CD14-positive monocyte (primary cell): ENCODE measurements at regions not wholly inside any gene's neighbourhood (a gene's known extent, or its start where the extent isn't known, plus 50 kb on each side); places are given as distances from the start of the nearest gene placed in this dataset.

Experiments used
- DNase-seq, 3 donors: peaks; one replicate each; pipeline ENCODE4 v3.0.0-alpha.2; 2011 to 2022
- H2AFZ ChIP-seq: 2 replicates; pipeline ENCODE4 v1.6.0; 2012; ENCODE audit warnings: mild to moderate bottlenecking, low read depth, low read length, inconsistent platforms; ENCODE audit not compliant: insufficient read depth, poor library complexity, severe bottlenecking
- H3K27ac ChIP-seq, 2 donors: 1 replicate in 1 of 2; 2 replicates in 1 of 2; pipeline ENCODE4 v1.5.1; 2012 to 2013; ENCODE audit warnings: low read length in 2 of 2, control low read depth in 1 of 2, inconsistent platforms in 1 of 2, low read depth in 1 of 2, mild to moderate bottlenecking in 1 of 2
- H3K27me3 ChIP-seq, 2 donors: one replicate each; pipeline versions ENCODE4 v1.6.0 to v1.6.1; 2011 to 2013; ENCODE audit warnings: low read length in 2 of 2; ENCODE audit not compliant: control insufficient read depth in 2 of 2, insufficient read depth in 2 of 2
- H3K36me3 ChIP-seq, 2 donors: replicated peaks in 1 of 2; 1 replicate in 1 of 2; 2 replicates in 1 of 2; pipeline versions ENCODE4 v1.5.1 to v1.6.1; 2012 to 2013; ENCODE audit warnings: low read length in 2 of 2, control low read depth in 1 of 2, inconsistent platforms in 1 of 2, mild to moderate bottlenecking in 1 of 2; ENCODE audit not compliant: insufficient read depth in 2 of 2, control insufficient read depth in 1 of 2
- H3K4me1 ChIP-seq, 2 donors: 1 replicate in 1 of 2; 2 replicates in 1 of 2; pipeline versions ENCODE4 v1.5.1 to v1.6.1; 2012 to 2013; ENCODE audit warnings: low read length in 2 of 2, control low read depth in 1 of 2, inconsistent platforms in 1 of 2, mild to moderate bottlenecking in 1 of 2, moderate library complexity in 1 of 2; ENCODE audit not compliant: insufficient read depth in 2 of 2, control insufficient read depth in 1 of 2
- H3K4me2 ChIP-seq: replicated peaks from 2 replicates; pipeline ENCODE3; 2012; ENCODE audit warnings: low read length, moderate library complexity, mild to moderate bottlenecking; ENCODE audit not compliant: poor library complexity, severe bottlenecking; ENCODE audit errors: extremely low read depth
- H3K4me3 ChIP-seq, 3 experiments: fragments of 200-600 bp in 1 of 3; sonication (generic) in 1 of 3; replicated peaks in 1 of 3; 1 replicate in 2 of 3; 2 replicates in 1 of 3; pipeline ENCODE4 v1.5.1; 2011 to 2013; ENCODE audit warnings: low read length in 3 of 3, mild to moderate bottlenecking in 3 of 3, control low read depth in 2 of 3, low read depth in 2 of 3, inconsistent platforms in 1 of 3, moderate library complexity in 1 of 3
- H3K79me2 ChIP-seq: 2 replicates; pipeline ENCODE4 v1.6.0; 2012; ENCODE audit warnings: mild to moderate bottlenecking, control low read depth, inconsistent platforms, low read length, moderate library complexity; ENCODE audit not compliant: insufficient read depth
- H3K9ac ChIP-seq: 2 replicates; pipeline ENCODE4 v1.6.0; 2017; ENCODE audit warnings: low read length, mild to moderate bottlenecking; ENCODE audit not compliant: insufficient read depth, poor library complexity, severe bottlenecking
- H3K9me3 ChIP-seq, 2 donors: replicated peaks in 1 of 2; 1 replicate in 1 of 2; 2 replicates in 1 of 2; pipeline versions ENCODE4 v1.5.1 to v1.6.1; 2012 to 2013; ENCODE audit warnings: low read length in 2 of 2, control low read depth in 1 of 2; ENCODE audit not compliant: control insufficient read depth in 1 of 2, insufficient read depth in 1 of 2
- H4K20me1 ChIP-seq: 2 replicates; pipeline ENCODE4 v1.6.0; 2012; ENCODE audit warnings: mild to moderate bottlenecking, low read length, control low read depth, moderate library complexity; ENCODE audit not compliant: insufficient read depth
- H3K27ac Mint-ChIP-seq, 7 donors: one replicate each; pipeline ENCODE4 v1.8.0; 2020; ENCODE audit warnings: mild to moderate bottlenecking in 7 of 7, mixed read lengths in 7 of 7, moderate library complexity in 6 of 7, inconsistent platforms in 2 of 7
- H3K27me3 Mint-ChIP-seq, 3 donors: one replicate each; pipeline ENCODE4 v1.8.0; 2021 to 2022; ENCODE audit warnings: low read depth in 3 of 3, mild to moderate bottlenecking in 3 of 3, mixed read lengths in 3 of 3, moderate library complexity in 3 of 3, inconsistent platforms in 1 of 3
- H3K36me3 Mint-ChIP-seq, 2 donors: one replicate each; pipeline ENCODE4 v1.8.0; 2020; ENCODE audit warnings: mixed read lengths in 2 of 2, inconsistent platforms in 1 of 2, mild to moderate bottlenecking in 1 of 2
- H3K4me1 Mint-ChIP-seq: one replicate; pipeline ENCODE4 v1.8.0; 2020; ENCODE audit warnings: mild to moderate bottlenecking, mixed read lengths
- H3K4me3 Mint-ChIP-seq, 2 donors: one replicate each; pipeline ENCODE4 v1.8.0; 2020; ENCODE audit warnings: mild to moderate bottlenecking in 2 of 2, mixed read lengths in 2 of 2, moderate library complexity in 1 of 2
- H3K9me3 Mint-ChIP-seq, 7 donors: one replicate each; pipeline ENCODE4 v1.8.0; 2020 to 2022; ENCODE audit warnings: mixed read lengths in 7 of 7, mild to moderate bottlenecking in 6 of 7, moderate library complexity in 6 of 7, inconsistent platforms in 2 of 7
- CTCF ChIP-seq: fragments of 200-600 bp; IDR thresholded peaks from one replicate; pipeline ENCODE4 v1.8.0; 2022; ENCODE audit warnings: antibody characterized with exemption, mild to moderate bottlenecking
- WGBS: methylation state at CpG from one replicate; pipeline ENCODE4 v1.1.5; 2013; ENCODE audit warnings: missing lambda C conversion rate; ENCODE audit not compliant: insufficient coverage; 5-methylcytosine and 5-hydroxymethylcytosine counted together
- intact Hi-C, 2 donors: fragments of 100-400 bp; cut with micrococcal nuclease; formaldehyde crosslinking; loops; one replicate each; pipeline versions ENCODE4 v1.15.0 to v1.15.1; 2023

- no peak for TF ChIP-seq CTCF
- Mint-ChIP-seq H3K27ac (peak overlapping the region in 1 of 7 donors; percentile 33), H3K36me3 (no peaks in the 10 kb centered on the region), H3K4me3 (peak overlapping the region in 1 of 2 donors; percentile 7), H3K4me1 (no peaks in the 10 kb centered on the region), H3K9me3 (peaks cover 0 to 2% (median 0%) of the 10 kb centered on the region in 7 donors), H3K27me3 (peaks cover 5 to 8% (median 7%) of the 10 kb centered on the region in 3 donors)
- Histone ChIP-seq H3K9me3 (no peaks in the 10 kb centered on the region), H3K4me1 (no peaks in the 10 kb centered on the region), H3K36me3 (no peaks in the 10 kb centered on the region), H3K79me2 (no peaks in the 10 kb centered on the region), H4K20me1 (no peaks in the 10 kb centered on the region), H3K4me3 (no peak overlapping the region), H3K27me3 (no peaks in the 10 kb centered on the region), H2AFZ (no peak overlapping the region), H3K27ac (no peak overlapping the region), H3K4me2 (no peak overlapping the region), H3K9ac (no peak overlapping the region)
- 87% methylated on average over 7 of the region's 8 CpGs for WGBS
- DNase-seq = no peak
- intact Hi-C loops = no loop called here
These were observed 127.8 kb upstream of the MGMT start for GRCh38 chr10:129339191-129339590.

DNA sequence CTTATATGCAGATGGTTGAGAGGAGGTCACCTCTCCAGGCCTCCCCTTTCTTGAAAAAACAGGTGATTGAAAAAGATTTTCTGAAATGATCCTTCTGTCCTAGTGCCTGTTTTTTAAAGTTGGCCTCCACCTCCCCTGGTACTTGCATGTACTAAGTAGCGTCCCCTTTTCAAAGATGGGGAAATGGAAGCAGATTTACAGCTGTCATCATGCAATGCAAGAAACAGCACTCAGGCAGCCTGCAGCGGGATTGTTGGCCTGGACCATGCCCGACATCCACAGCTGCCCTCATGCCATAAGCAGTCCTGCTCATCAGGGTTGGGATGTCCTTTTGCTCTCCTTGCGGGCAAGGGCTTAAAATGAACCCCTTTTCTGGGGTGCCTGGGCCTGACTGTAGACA, 127.2 kb upstream of the MGMT start:
- DNase-seq = no peak
- Mint-ChIP-seq H3K4me1 (no peaks in the 10 kb centered on the region), H3K9me3 (peaks cover 0 to 2% (median 0%) of the 10 kb centered on the region in 7 donors), H3K36me3 (no peaks in the 10 kb centered on the region), H3K27me3 (peaks cover 4 to 5% (median 4%) of the 10 kb centered on the region in 3 donors), H3K4me3 (no peak overlapping the region), H3K27ac (no peak overlapping the region)
- H4K20me1 ChIP-seq = no peaks in the 10 kb centered on the region
- H3K27me3 ChIP-seq = no peaks in the 10 kb centered on the region
- intact Hi-C loops = no loop called here
- no peak overlapping the region for H3K9ac ChIP-seq
- H3K79me2 ChIP-seq = no peaks in the 10 kb centered on the region
- H3K9me3 ChIP-seq = no peaks in the 10 kb centered on the region
- no peaks in the 10 kb centered on the region for H3K36me3 ChIP-seq
- no peak overlapping the region for H3K27ac ChIP-seq
- TF ChIP-seq CTCF = no peak
- no peak overlapping the region for H2AFZ ChIP-seq
- H3K4me3 ChIP-seq = no peak overlapping the region
- no peaks in the 10 kb centered on the region for H3K4me1 ChIP-seq
- 91% methylated on average over 4 of the region's 4 CpGs for whole genome bisulfite sequencing
- no peak overlapping the region for H3K4me2 ChIP-seq
